Globus pallidus (tissue), 1 donor: ENCODE measurements at regions not wholly inside any gene's neighbourhood (a gene's known extent, or its start where the extent isn't known, plus 50 kb on each side); places are given as distances from the start of the nearest gene placed in this dataset.

Source experiments
- DNase-seq: peaks from one replicate; pipeline ENCODE4 v3.0.0-alpha.2; 2015; ENCODE audit warnings: low spot score

DNA sequence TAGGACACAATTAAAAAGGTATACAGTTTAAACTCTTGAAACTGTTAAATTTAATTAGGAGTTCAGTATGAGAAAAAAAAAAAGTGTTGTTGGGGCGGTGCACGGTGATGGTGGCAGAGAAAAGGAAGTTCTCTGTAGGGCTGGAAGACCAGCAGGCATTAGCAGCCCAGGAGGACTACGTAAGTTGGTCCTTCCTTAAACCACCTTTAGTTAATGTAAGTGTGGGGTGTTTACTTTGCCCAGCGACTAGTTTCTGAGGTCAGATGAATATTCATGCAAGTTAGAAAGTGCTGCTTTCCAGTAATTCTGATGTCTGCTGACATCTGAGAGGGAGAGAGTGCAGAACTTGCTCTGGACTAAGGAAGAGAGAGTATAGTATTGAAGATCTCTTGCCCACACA, 54.9 kb downstream of the NKX2-1 start:
- no peak for DNase-seq

DNA sequence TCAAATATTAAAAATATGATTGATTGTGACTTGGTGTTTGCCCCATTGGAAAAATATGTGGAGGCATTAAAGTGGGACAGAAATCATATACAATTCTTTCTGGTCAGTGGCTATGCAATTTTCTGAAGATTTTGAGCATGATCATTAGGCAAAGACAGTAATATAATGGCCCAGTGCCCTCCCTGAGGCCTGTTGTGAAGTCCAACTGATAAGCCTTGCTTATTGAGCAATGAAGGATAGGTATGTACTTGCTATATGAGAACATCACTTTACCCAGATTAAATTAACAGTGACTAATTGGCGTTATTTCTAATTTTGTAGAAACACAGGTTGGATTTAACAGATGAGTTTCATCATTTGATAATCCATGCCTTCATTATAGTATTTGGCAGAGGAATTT, 57.1 kb downstream of the NKX2-1 start:
- no peak for DNase-seq

DNA sequence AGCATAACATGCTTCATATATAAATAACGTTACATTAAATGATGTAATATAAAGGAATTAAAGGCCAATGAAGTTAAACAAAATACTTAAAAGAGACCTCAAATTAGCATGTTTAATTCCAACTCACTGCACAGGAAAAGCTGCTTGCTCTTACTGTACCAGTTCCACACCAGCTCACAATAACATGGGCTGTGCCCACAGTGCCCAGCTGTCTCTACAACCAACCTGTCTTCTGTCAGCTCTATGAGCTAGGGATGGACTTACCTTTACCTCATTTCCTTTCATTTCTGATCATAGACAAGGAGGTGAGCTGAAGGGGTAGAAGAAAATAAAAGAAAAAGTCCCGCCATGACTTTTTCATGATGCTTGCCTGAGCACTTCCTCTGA, 64.8 kb downstream of the NKX2-1 start:
- DNase-seq = no peak

DNA sequence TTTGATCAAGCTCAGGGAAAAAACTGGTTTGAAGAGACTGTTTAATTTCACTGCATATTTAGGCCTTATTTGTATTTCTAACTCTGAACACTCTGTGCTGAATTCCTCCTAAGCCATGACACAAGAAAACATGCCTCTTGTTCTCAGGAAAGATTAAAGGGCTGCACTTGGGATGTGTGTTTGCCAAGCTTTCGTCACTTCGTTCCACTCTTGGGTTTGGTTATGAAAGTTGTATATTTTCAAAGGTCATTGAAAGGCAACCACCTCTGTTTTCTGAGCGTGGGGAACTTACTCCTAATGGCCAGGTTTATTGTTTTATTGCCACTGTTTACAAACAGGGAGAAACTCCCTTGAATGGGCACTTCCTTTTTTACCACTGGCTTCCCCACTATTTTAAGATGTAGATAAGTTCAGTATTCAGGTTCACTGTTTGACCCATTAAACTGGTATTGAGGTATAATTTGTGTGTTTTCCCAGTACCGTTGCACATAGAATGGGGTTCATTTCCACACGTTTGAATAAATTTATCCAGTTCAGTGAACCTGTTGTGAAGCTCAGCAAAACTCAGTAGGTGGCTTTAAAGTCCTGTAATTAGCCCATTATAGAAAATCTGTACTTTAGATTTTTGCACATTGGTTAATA, 65.3 kb downstream of the NKX2-1 start:
- no peak for DNase-seq

DNA sequence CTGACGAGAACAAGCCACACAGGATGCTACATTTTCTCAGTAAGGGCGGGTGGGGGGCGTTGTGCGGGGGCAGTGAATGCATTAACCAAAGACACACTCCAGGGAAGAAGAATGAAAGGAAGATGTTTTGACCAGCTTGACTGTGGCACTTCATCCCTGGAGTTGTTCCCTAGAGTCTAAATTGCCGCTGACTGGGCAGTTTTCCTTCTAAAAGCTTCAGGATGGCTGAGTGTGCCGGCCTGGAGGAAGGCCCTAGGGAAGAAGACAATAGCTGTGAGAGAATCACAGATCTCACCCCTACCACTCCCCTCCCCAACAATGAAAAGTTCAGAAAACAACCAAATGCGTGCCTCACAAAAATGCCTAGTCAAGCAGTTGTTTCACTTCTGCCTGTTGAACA, 67.2 kb downstream of the NKX2-1 start:
- DNase-seq = no peak

DNA sequence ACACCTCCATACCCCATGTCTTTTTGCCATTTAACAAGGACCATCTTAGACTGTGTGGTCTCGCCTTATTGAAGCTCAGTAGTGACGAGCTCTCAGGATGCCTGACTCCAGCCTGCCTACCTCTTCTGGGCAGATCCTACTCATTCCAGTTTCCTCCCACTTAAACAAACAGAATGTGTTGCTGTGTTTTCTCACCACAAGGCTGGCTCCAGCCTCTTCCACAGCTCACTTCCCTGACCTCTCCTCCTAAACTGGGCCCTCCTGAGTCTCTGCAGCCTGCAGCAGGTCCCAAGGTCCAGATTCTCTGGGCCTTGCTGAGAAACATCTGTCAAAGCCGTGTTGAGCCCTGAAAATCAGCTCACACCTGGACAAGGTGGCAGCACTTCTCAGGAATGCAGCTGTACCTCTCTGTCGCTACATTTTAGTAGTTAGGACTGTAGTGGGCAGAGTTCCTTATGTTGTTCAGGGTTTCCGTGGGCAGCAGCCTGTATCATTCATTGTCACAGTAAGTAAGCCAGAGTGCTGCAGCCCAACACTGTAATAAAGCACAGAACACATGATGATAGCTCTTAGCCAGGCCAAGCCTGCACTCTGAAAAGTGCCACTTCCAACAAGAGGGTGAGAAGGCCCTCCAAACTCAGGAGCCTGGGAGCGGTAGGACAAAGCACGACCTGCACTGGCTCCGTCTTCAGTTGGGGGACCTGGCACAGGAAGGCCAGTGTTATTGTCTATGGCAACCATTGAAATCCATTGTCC, 68.5 kb downstream of the NKX2-1 start:
- no peak for DNase-seq

DNA sequence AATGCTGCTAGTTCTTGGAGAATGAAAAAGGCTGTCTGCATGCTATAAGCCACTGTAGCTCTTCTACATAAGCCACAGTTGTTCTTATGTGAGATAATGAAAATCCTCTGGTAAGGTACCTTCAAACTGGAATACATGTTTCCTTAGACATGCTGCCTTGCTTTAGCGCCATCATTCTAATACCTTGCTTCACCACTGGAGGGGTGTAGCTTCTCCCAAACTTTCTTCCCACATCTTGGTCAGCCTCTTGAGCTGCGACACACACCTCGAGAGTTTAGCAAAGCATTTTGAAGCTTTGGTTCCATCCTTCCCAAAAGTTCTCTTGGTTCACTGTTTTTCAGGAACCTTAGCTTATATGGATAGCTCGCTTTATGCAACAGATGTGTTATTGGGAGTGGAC, 69.5 kb downstream of the NKX2-1 start:
- DNase-seq = no peak

DNA sequence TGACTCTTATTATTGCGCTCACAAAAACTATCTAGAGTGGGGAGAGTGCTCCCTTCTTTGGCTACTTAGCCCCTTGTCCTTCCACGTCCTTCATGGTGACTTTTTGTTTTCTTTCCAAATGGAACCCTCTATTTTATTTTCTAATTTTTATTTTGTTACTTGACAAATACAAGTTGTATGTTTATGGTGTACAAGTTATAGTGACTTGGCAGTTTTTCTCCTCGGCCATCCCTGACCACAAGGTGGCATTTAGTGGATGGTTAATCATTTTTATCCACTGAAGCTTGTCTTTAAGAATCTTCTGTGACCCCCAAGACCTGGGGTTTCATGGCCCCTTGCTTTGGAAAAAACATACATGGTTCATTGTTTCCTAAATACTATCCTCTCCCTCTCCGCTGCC, 70.1 kb downstream of the NKX2-1 start:
- DNase-seq = no peak

DNA sequence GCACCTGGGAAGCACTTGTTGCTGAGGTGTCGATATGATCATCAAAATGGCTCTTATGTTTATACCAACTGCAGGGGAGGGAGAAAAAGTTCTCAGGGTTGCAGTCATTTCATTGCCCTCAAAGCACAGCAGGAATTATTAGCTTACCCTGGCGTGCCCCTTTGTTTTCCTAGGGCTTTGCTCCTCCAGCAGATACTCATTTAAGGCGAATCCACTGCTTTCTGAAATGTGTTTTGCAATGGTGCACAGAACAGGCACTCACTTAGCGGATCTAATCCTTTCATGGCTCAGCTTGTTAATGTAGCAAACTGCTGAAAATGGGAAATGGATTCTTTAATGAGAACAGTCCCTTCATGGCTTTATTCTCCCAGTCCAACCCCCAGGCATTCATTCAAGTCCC, 76.7 kb downstream of the NKX2-1 start:
- DNase-seq = no peak

DNA sequence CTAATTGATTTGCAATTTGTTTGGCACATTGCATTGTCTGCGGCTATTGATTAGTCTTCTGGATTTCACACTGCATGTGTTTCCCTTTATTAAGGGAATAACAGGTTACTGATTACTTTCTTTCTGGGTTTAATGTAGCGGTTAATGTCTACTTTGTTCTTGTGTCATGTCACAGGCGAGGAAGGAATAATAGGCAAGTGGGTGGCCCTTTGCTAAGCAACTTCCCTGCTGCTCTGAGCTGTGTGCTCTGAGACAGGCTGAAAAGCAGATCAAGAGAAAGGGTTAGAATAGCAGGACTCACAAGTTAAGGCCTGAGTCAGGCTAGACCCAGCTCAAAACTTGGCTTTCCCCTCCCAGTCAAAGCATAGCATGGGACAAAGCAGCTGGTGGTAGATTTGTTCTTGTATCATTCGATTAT, 77.2 kb downstream of the NKX2-1 start:
- no peak for DNase-seq

DNA sequence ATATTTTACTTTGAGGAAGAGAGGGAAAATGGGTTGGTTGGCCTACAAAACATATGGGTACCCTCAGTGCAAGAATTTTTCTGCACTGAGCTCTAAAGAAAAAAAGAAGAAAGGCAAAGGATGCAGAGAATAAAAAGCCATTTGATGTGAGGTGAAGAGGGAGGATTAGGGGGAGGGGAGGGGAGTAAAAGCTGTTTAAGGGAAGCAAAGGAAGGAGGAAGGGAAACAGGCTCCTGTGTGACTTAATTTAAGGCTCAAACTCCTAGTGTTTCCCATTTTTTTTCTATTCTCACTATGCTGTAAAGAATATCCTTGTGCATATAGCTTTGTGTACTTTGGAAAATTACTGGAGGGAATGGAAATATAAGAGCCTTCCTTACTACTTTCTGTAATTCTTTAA, 78.7 kb downstream of the NKX2-1 start:
- DNase-seq = no peak

DNA sequence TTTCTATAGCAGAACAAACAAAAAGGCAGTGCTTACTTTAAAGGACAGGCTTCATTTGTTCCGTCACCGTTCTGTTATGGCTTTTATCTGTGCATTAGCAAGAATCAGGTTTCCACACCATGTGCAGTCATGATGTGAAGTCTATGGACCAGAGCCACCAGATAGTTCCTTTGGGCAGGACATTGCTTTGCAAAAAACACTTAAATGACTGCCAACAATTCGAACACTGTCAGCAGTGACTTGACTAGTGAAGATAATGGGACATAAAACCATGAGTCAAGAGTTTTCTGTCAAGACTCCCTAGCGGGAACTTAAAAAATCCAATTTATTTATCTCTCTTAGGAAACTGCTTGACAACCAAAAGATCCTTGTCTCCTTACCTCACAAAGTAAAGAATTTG, 80.3 kb downstream of the NKX2-1 start:
- no peak for DNase-seq

DNA sequence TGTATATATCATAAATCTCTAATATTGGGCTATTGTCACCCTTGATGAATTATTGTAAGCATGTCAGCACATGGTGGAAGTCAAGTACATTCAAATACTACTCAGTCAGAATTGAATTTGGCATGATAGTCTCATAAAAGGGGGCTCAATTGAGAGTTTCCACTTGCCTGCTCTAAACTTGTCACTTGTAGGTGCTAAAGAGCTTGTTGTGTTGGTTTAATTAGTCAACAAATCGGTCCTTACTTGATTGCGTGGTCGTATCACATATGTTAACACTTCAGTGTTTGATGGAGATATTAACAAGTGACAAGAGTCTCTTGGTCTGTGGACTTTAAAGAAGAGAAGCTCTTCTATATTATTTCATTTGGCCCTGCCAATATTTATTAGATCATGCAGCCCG, 81.1 kb downstream of the NKX2-1 start:
- no peak for DNase-seq

DNA sequence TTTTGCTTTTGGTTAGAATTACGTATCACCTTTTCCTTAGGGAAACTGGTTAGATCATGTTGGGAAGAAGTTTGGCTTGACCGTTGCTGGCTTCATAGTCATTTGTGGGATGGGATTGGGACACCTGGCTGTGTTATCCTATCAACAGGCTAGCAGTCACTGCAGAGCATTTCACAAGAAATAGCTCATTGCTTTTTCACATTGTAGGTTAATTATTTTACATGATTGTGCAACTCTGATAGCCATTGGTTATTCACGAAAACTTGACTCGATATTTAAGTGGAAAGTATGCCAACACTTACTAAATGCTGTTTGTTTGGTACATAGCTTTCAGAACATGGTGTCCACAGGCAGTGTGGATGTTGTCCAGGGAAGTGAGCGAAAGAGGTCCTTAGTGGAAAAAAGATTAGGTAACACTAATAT, 89.4 kb downstream of the NKX2-1 start:
- DNase-seq = no peak

DNA sequence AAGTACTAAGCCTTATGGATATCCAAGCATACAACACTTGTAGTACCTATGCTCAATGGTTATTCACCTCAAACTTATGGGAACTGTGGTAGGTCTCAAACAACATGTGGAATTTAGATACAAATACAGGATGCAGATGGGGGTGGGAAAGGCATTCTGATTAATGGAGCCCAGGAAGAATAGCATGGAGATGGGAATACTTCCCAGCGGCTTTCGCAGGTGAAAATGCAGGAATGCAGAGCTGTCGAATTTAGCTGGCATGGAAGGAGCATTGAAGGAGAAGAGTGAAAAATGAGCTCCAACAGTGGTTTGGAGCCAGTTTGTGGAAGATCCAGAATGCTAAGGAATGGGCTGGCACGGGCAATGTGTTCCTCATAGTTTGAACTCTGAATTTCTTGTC, 89.9 kb downstream of the NKX2-1 start:
- no peak for DNase-seq

DNA sequence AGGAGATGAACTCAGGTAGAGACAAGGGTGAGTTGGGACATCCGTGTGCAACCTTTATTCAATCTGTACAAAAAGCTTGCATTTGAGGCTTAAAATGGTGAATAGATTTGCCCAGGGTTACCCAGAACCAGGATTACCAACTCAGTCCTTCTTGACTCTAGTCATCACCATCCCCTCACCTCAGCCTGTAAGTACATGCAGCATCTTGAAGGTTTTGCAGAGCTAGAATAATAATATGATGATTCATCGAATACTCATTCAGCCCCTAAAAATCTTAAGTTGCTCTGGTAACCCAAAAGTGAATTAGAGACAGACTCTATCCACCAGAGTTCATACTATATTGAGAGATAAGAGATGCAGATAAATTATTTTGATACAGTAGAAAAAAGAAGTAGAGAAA, 90.3 kb downstream of the NKX2-1 start:
- DNase-seq = no peak

DNA sequence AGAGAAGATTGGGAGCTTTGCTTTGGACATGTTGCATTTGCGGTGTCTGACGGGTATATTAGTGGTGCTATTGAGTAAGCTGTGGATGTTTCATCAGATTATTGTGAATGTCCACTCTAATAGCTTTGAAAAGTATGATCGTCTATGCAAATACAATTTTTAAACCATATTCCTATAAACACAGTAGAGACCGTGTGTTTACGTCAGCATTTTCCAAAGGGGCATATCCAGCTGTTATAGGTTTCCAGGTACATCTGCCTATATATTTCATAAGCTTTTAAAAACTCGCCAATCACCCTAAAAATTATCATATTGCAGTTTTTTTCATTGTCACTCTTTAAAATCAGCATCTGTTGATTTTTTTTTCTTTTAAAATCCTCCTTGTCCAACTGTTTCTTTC, 91.7 kb downstream of the NKX2-1 start:
- no peak for DNase-seq

DNA sequence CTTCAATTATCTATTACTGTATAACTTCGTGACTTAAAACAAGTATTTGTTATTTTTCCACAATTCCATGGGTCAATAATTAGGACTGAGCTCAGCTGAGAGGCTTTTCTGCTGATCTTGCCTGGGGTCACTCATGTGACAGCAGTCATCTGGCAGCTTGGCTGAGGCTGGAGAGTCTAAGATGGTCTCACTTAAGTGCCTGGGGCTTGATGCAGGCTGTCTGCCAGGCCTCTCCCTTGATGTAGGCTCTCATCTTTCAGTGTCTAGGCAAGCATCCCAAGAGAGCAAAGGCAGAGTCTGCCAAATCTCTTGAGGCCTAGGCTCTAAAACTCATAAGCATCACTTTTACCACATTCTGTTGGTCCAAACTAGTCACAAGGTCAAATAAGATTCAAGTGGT, 93.2 kb downstream of the NKX2-1 start:
- no peak for DNase-seq

DNA sequence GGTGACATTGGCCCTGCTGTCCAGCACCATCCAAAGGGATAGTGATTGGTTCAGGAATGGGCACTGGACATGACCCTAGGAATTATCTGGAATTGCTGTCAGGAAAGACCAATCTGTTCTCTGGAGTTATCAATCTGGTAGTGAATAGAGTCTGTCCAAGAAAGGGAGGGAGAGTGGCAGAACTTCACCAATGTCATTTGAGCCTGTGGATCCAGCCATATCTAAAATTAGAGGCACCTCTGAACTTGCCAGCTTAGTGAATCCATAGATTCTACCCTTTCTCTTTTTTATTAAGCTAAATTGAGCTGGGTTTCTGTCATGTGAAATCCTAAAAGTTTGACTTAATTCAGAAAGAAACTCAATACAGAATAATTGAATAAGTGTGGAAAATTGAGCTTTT, 93.9 kb downstream of the NKX2-1 start:
- DNase-seq = no peak

DNA sequence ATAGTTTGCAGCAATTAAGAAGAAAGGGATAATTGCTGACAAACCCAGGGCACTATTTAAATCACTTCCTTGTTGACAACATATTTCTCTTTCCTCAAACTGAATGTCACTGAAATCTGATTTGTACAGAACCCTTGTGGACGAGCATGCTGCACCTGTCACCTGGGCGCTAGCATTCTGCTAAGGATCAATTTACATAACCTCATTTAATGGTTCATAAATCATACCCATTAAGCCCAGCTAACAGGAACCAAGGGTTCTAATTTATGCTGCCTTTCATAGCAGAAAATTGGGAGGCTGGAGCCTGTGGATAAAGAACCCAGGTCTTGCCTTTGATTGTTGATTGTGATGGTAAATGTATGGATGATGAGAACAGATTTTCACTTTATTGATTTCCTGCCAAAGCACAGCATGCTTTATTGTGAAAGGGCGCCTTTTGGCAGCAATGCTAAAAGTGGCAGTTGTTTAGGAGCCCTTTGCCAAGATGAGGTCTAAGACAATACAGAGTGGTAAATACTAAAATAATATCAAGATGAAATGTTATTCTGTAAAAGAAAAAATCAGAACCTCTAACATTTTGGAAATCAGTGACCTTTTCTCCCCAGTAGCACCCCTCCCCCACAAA, 95.4 kb downstream of the NKX2-1 start:
- DNase-seq = no peak

DNA sequence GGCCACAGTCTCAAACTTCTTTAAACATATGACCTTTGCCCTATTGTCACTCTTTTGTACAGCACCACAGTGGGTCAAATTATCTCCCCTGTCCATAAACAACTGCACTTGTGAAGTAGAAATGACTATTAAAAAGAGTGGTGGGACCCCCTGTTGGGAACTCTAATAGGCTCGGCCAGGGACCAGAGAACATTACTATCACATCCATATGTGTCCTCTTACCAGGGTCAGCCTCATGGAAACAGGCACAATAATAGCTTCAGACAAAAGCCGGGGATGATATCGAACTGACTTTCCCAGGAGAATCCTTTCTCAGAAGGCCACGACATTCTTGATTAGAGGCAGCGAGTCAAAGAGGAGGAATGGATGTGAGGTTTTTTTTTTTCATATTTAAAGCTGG, 96.6 kb downstream of the NKX2-1 start:
- no peak for DNase-seq

DNA sequence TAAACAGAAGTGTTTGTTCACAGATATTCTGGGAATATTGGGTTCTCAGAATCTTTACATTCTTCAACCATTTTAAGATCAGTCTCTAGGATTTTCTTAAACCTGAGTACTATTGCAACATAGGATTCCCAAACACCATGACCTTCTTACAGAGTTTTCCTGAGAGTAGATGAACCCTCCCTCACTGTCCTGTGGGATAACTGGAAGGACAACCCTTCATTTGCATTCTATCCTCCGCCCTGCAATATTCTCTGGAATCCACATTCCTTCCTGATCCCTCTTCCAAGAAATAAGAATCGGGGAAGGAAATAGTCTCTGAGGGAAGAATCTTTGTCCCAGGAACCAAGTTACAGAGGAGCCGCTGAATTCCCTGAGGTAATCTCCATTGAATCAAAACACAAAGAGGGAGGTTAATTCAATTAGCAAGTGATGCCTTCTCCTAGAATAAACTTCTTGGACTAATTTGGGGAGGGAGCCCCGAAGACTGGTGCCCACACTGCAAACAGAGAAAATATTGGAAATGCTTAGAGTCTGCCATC, 99.8 kb upstream of the MBIP start:
- DNase-seq = no peak

DNA sequence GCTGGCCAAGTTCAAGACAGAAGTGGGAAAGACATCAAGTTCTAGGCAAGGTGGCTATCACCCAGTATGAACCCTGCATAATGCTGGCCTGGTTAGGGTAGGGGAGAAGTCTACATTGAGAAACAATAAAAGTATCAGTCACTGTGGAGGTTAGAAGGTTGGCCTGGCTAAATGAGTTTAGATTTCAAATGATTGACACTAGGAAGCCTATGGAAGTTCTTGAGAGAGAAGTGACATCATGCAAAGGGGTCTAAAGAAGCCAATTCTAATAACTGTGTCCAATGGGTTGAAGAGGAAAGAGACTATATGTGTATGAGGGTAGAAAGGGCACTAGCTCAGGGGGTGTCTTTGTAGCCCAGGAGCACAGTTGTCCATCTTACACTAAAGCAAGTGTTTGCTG, 98.5 kb upstream of the MBIP start:
- DNase-seq = no peak
